DND-41 (cell line): ENCODE measurements at regions not wholly inside any gene's neighbourhood (a gene's known extent, or its start where the extent isn't known, plus 50 kb on each side); places are given as distances from the start of the nearest gene placed in this dataset.
A peak's percentile ranks its signal among the peaks of the same experiment; 100 is the strongest.

ENCODE experiments used
- ATAC-seq: fragments of 200-7000 bp; cut with Tn5 transposase; 3 replicates; pipeline ENCODE4 v1.9.1; 2021; ENCODE audit warnings: low read depth; ENCODE audit not compliant: insufficient read depth
- DNase-seq: peaks from one replicate; pipeline ENCODE4 v3.0.0-alpha.2; 2020
- H2AFZ ChIP-seq: 2 replicates; pipeline ENCODE4 v1.6.0; 2012; ENCODE audit warnings: low read depth, low read length
- H3K27ac ChIP-seq: 2 replicates; pipeline ENCODE4 v1.5.1; 2012; ENCODE audit warnings: low read length, inconsistent platforms
- H3K27me3 ChIP-seq: fragments of 200-600 bp; sonication (generic); 2 replicates; pipeline ENCODE4 v1.6.0; 2012; ENCODE audit warnings: low read length, mild to moderate bottlenecking, inconsistent platforms; ENCODE audit not compliant: insufficient read depth, poor library complexity
- H3K36me3 ChIP-seq: 2 replicates; pipeline ENCODE4 v1.5.1; 2012; ENCODE audit warnings: low read length, inconsistent platforms; ENCODE audit not compliant: insufficient read depth
- H3K4me1 ChIP-seq: 2 replicates; pipeline ENCODE4 v1.5.1; 2012; ENCODE audit warnings: mild to moderate bottlenecking, low read length; ENCODE audit not compliant: insufficient read depth
- H3K4me2 ChIP-seq: 2 replicates; pipeline ENCODE4 v1.6.0; 2012; ENCODE audit warnings: mild to moderate bottlenecking, moderate library complexity, low read length, inconsistent platforms; ENCODE audit not compliant: insufficient read depth
- H3K4me3 ChIP-seq, 2 experiments: fragments of 200-600 bp in 1 of 2; shearing (Covaris generic) in 1 of 2; 2 replicates each; pipeline ENCODE4 v1.5.1; 2012 to 2016; ENCODE audit warnings: inconsistent platforms in 2 of 2, low read length in 2 of 2, mild to moderate bottlenecking in 2 of 2, low read depth in 1 of 2, moderate library complexity in 1 of 2
- H3K79me2 ChIP-seq: 2 replicates; pipeline ENCODE4 v1.6.0; 2012; ENCODE audit warnings: low read length, inconsistent platforms; ENCODE audit not compliant: insufficient read depth
- H3K9ac ChIP-seq: 2 replicates; pipeline ENCODE4 v1.6.0; 2012; ENCODE audit warnings: low read depth, mild to moderate bottlenecking, inconsistent platforms, low read length, moderate library complexity
- H3K9me3 ChIP-seq: 2 replicates; pipeline ENCODE4 v1.5.1; 2012; ENCODE audit warnings: low read length, moderate library complexity, mild to moderate bottlenecking, inconsistent platforms; ENCODE audit not compliant: insufficient read depth, severe bottlenecking
- H4K20me1 ChIP-seq: 2 replicates; pipeline ENCODE4 v1.6.0; 2012; ENCODE audit warnings: low read length; ENCODE audit not compliant: insufficient read depth
- EZH2 ChIP-seq: IDR thresholded peaks from 3 replicates; pipeline ENCODE4 v1.6.1; 2012; ENCODE audit warnings: borderline replicate concordance, low read depth, mild to moderate bottlenecking, moderate library complexity, low read length, inconsistent platforms; ENCODE audit not compliant: severe bottlenecking
- TF ChIP-seq, protein P1 (sequence below): IDR thresholded peaks from 2 replicates; pipeline ENCODE4 v1.5.1; 2012; ENCODE audit warnings: borderline replicate concordance, low read length, moderate library complexity, mild to moderate bottlenecking; ENCODE audit not compliant: poor library complexity, severe bottlenecking; ENCODE audit errors: extremely low read depth

DNA sequence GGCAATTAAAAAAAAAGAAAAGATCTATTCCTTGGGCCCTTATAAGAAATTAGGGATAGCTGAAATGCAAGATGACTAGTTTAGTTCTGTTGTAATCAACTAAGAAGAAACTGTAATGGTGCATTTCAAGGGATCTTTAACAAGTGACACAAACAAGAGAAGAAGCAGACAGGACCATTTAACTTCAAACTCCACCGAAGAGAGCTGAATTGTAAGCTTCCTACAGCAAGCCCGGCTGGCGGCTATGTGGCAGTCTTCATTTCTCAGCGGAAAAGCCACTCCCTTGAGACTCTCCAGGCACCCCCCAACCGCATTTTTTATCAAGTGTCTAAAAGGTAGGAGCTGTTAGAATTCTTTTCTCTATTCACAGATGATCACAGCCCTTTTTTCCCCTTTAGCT is 305.2 kb upstream of the ZNF507 start:
- Histone ChIP-seq H3K36me3 (no peaks in the 10 kb centered on the region), H3K4me2 (no peak overlapping the region), H3K27ac (no peak overlapping the region), H3K79me2 (no peaks in the 10 kb centered on the region), H3K4me1 (no peaks in the 10 kb centered on the region), H2AFZ (no peak overlapping the region), H3K4me3 (no peak overlapping the region), H3K27me3 (peaks cover 12% of the 10 kb centered on the region), H3K9ac (no peak overlapping the region), H4K20me1 (no peaks in the 10 kb centered on the region), H3K9me3 (no peaks in the 10 kb centered on the region)
- no peak for DNase-seq
- TF ChIP-seq, protein P1, sequence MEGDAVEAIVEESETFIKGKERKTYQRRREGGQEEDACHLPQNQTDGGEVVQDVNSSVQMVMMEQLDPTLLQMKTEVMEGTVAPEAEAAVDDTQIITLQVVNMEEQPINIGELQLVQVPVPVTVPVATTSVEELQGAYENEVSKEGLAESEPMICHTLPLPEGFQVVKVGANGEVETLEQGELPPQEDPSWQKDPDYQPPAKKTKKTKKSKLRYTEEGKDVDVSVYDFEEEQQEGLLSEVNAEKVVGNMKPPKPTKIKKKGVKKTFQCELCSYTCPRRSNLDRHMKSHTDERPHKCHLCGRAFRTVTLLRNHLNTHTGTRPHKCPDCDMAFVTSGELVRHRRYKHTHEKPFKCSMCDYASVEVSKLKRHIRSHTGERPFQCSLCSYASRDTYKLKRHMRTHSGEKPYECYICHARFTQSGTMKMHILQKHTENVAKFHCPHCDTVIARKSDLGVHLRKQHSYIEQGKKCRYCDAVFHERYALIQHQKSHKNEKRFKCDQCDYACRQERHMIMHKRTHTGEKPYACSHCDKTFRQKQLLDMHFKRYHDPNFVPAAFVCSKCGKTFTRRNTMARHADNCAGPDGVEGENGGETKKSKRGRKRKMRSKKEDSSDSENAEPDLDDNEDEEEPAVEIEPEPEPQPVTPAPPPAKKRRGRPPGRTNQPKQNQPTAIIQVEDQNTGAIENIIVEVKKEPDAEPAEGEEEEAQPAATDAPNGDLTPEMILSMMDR: no peak
- TF ChIP-seq EZH2: no peak
- ATAC-seq: no peak

- Histone ChIP-seq H3K9me3 (no peaks in the 10 kb centered on the region), H2AFZ (no peak overlapping the region), H3K4me2 (no peak overlapping the region), H3K27ac (no peak overlapping the region), H3K79me2 (no peaks in the 10 kb centered on the region), H3K36me3 (no peaks in the 10 kb centered on the region), H3K27me3 (peaks cover 12% of the 10 kb centered on the region), H3K9ac (no peak overlapping the region), H3K4me3 (no peak overlapping the region), H4K20me1 (no peaks in the 10 kb centered on the region), H3K4me1 (no peaks in the 10 kb centered on the region)
- DNase-seq (peak; percentile 7), ATAC-seq (no peak)
- TF ChIP-seq, protein P1: peak; percentile 62
- no peak for TF ChIP-seq EZH2
Measured at GRCh38 chr19:32041681-32042292, 303.6 kb upstream of the ZNF507 start.

- Histone ChIP-seq H3K9me3 (no peaks in the 10 kb centered on the region), H3K9ac (no peak overlapping the region), H3K4me1 (no peaks in the 10 kb centered on the region), H4K20me1 (no peaks in the 10 kb centered on the region), H3K4me3 (no peak overlapping the region), H2AFZ (no peak overlapping the region), H3K27ac (no peak overlapping the region), H3K79me2 (no peaks in the 10 kb centered on the region), H3K4me2 (no peak overlapping the region), H3K36me3 (no peaks in the 10 kb centered on the region), H3K27me3 (no peaks in the 10 kb centered on the region)
- no peak for TF ChIP-seq EZH2
- TF ChIP-seq, protein P1: no peak
- no peak for ATAC-seq
- DNase-seq: no peak
Measured at GRCh38 chr19:32047788-32048187, 297.6 kb upstream of the ZNF507 start.

DNA sequence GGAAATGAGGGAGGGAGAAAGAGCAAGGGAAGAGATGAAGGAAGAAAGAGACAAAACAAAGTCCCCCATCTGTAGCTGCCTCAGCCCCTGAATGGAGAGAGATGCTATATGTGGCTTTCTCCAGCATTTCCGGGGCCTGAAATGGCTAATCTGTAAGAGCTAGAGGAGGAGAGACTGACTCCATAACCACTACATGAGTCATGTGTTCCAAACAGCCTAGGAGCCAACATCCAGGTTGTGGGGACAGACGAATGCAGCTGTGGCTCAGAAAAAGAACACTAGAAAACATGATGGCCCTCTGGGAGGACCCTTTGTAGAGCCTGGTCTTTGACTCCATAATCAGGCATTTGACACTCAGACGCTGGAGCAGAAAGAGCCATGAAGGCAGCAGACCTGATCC is 292.0 kb upstream of the ZNF507 start:
- H3K9me3 ChIP-seq: no peaks in the 10 kb centered on the region
- H2AFZ ChIP-seq: no peak overlapping the region
- no peak overlapping the region for H3K4me2 ChIP-seq
- no peak overlapping the region for H3K9ac ChIP-seq
- H3K36me3 ChIP-seq: no peaks in the 10 kb centered on the region
- no peaks in the 10 kb centered on the region for H4K20me1 ChIP-seq
- H3K79me2 ChIP-seq: no peaks in the 10 kb centered on the region
- no peak overlapping the region for H3K27ac ChIP-seq
- H3K27me3 ChIP-seq: peaks cover 3% of the 10 kb centered on the region
- TF ChIP-seq EZH2: no peak
- DNase-seq (no peak), ATAC-seq (no peak)
- H3K4me1 ChIP-seq: no peaks in the 10 kb centered on the region
- H3K4me3 ChIP-seq: no peak overlapping the region
